C4-2B (cell line): ENCODE measurements at regions not wholly inside any gene's neighbourhood (a gene's known extent, or its start where the extent isn't known, plus 50 kb on each side); places are given as distances from the start of the nearest gene placed in this dataset.
"Not testable (repeated sequence)": the region's sequence is repeated elsewhere in the genome, so short reads cannot be mapped to it uniquely, and the experiment has no call there.

Source experiments
- H3K27ac ChIP-seq: fragments of 450-650 bp; 2 replicates; pipeline ENCODE4 v1.5.1; 2017
- ZFX ChIP-seq: fragments of 450-650 bp; IDR thresholded peaks from 2 replicates; pipeline ENCODE4 v1.6.1; 2017
- TF ChIP-seq, protein P1 (sequence below): fragments of 450-650 bp; conservative IDR thresholded peaks from 2 replicates; pipeline ENCODE4 v1.5.1; 2017; ENCODE audit warnings: mild to moderate bottlenecking

DNA sequence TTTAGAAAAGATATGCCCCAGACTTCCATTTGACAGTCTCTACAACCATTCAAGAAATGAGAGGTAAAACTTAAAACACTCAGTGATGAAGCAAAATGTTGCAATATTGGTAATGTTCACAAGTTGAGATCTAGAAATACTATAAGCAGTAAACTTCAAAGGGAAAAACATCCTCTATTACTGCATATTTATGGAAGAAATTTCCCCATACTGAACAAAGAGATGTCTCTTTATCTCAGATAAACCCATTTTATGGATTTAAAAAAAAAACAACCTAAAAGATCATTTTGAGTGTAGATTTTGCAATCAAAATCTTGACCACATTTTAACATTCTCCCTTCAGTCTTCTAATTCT lies 177.8 kb upstream of the TAB2 start:
- TF ChIP-seq ZFX, result no peak
- TF ChIP-seq, protein P1, sequence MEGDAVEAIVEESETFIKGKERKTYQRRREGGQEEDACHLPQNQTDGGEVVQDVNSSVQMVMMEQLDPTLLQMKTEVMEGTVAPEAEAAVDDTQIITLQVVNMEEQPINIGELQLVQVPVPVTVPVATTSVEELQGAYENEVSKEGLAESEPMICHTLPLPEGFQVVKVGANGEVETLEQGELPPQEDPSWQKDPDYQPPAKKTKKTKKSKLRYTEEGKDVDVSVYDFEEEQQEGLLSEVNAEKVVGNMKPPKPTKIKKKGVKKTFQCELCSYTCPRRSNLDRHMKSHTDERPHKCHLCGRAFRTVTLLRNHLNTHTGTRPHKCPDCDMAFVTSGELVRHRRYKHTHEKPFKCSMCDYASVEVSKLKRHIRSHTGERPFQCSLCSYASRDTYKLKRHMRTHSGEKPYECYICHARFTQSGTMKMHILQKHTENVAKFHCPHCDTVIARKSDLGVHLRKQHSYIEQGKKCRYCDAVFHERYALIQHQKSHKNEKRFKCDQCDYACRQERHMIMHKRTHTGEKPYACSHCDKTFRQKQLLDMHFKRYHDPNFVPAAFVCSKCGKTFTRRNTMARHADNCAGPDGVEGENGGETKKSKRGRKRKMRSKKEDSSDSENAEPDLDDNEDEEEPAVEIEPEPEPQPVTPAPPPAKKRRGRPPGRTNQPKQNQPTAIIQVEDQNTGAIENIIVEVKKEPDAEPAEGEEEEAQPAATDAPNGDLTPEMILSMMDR, result no peak

DNA sequence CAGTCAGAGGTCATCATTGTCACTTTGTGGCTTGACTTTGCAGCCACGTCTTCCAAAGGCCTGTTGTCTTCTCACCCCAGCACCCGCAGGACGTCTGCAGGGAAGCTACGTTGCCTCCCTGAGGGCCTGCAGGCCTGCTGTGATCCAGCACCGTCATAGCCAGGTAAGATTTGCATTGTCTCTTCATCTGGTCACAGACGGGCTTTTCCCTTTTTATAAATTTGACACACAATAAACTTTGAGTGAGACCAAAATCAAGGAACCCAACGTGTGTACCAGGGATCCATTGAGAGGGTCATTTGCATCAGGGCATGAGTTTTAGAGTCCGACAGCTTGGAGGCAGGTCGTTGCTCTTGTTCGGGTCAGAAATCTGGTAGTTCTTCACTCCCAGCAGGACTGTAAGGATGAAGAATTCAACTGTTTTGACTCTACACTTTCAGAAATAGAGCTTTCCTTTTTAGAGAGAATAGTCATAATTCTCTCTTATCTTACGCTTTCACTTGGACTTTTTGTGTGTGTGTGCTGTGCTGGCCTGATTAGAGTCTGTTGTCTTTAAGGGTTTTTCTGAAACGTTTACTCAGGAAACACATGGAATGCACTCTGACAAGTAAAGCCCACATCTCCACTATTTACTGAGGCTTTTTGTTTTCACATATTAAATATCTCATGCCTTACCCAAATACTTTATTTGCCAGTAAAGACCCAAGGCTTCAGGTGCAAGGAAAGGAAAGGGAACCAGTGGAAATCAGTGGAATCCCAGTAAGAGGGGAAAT lies 177.2 kb upstream of the TAB2 start:
- no peak overlapping the region for H3K27ac ChIP-seq
- TF ChIP-seq, protein P1, result no peak
- no peak for TF ChIP-seq ZFX

More for the DNA sequence above, 177.8 kb upstream of the TAB2 start:
- H3K27ac ChIP-seq, result no peak overlapping the region

DNA sequence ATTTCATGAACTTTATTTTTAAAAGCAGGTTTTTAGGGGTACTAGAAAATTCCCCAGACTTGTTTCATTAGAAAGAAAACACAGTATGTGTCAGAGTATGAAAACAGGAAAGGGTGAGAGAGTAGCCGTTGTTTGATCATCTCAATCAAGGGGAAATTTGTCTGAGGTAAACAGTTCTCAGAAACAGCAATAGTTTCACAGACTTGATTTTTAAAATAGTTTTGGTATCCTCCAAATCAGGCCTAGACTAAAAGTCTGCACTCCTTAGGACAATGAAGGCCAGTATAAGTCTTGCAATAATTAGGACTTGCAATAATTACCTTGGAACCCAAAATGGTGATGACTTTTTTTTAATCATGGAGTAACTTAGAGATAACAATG lies 176.6 kb upstream of the TAB2 start:
- H3K27ac ChIP-seq, result no peak overlapping the region
- TF ChIP-seq, protein P1, result no peak
- no peak for TF ChIP-seq ZFX

DNA sequence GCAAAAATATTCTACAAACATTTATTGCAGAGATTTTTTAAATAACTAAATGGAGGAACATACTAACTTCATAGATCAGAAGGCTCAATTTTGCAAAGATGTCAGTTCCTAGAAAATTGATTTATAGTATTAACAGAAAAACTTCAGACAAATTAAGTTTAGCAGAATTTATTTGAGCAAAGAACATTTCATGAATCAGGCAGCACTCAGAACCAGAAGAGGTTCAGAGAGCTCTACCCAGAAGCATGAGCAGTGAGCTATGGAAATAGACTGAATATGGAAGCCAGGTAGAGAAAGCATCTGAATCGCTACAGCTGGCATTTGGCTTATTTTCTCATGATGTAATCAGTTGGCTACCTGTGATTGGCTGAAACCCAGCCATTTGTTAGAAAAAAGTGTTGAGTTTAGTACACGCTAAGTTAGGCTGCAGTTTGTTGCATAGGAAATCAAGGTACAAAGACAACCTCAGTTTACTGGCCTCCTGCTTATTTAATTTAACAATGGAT lies 174.5 kb upstream of the TAB2 start:
- no peak overlapping the region for H3K27ac ChIP-seq
- TF ChIP-seq ZFX, result no peak
- TF ChIP-seq, protein P1, result no peak

DNA sequence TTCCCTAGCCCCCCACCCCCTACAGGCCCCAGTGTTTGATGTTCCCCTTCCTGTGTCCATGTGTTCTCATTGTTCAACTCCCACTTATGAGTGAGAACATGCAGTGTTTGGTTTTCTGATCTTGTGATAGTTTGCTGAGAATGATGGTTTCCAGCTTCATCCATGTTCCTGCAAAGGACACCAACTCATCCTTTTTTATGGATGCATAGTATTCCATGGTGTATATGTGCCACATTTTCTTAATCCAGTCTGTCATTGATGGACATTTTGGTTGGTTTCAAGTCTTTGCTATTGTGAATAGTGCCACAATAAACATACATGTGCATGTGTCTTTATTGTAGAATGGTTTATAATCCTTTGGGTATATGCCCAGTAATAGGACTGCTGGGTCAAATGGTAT lies 171.7 kb upstream of the TAB2 start:
- H3K27ac ChIP-seq, result not testable (repeated sequence)

DNA sequence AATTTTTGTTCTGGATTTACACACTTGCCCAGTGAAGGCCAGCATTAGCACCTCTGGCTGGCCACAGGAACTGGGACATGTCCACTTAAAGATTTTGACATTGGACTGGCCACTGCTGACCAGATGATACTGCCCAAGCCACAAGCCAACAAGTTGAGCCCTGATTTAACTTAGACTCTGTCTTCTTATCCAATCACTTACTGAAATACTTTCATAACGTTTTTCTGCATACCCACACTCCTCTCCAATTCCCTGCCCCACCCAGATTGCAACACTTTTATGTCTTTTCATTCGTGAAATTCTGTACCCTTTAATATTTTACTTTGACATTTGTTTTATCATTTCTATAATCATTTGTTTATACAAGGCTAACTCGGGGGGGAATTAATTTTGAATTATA lies 170.3 kb upstream of the TAB2 start:
- H3K27ac ChIP-seq, result no peak overlapping the region
- TF ChIP-seq, protein P1, result no peak
- TF ChIP-seq ZFX, result no peak

DNA sequence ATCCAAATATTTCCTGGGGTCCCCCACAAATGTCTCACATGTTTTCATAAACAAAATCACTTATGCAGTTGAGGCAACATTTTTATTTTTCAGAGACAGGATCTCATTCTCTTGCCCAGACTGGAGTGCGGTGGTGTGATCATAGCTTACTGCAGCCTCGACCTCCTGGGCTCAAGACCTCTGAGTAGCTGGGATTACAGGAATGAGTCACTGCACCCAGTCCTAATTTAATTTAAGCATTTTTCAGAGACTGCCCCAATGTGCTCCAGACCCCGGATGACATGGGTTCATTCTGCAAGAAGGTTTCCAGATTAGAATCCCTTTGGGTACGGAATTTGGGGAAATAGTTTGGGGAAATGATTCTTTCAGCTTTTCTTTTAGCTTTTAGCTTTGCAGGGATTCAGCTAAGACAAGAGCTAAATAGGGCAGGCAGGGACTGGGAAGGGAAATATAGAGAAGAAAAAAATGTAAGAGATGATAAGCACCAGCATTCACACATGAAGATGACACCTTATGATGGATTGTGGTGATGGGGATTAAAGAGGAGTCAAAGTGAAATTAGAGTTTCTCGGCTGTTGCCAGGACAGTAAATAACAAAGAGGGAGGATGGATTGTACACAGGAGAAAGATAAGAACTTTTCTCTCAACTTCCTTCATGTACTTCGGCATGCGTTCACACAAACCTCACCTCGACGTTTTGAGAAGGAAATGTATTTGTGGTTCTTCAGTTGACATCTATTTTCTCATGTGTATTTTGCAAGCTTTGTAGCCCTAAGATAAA lies 169.4 kb upstream of the TAB2 start:
- no peak overlapping the region for H3K27ac ChIP-seq
- TF ChIP-seq ZFX, result no peak
- TF ChIP-seq, protein P1, result no peak
